AG04450 (cell line): ENCODE measurements at regions not wholly inside any gene's neighbourhood (a gene's known extent, or its start where the extent isn't known, plus 50 kb on each side); places are given as distances from the start of the nearest gene placed in this dataset.

Experiments used
- CTCF ChIA-PET: fragments of 300-600, 350-600 bp; formaldehyde crosslinking; extraction: SDS; loops from one replicate; lab custom pipeline; 2022; ENCODE audit warnings: antibody characterized with exemption, inconsistent platforms; lab: Charles Lee
- POLR2A ChIA-PET: fragments of 350-600 bp; formaldehyde crosslinking; extraction: SDS; loops from one replicate; lab custom pipeline; 2021; ENCODE audit warnings: antibody characterized with exemption, inconsistent platforms; lab: Yijun Ruan, JAX
- DNase-seq: peaks from one replicate; pipeline ENCODE4 v3.0.0-alpha.2; 2011; ENCODE audit warnings: low read depth, low spot score
- H3K27ac ChIP-seq: one replicate; pipeline ENCODE4 v1.5.1; 2012; ENCODE audit warnings: low read depth, low read length, control low read depth
- H3K27me3 ChIP-seq: one replicate; pipeline ENCODE4 v1.6.0; 2012; ENCODE audit warnings: low read length; ENCODE audit not compliant: control insufficient read depth, insufficient read depth
- H3K4me3 ChIP-seq: 2 replicates; pipeline ENCODE4 v1.5.1; 2011; ENCODE audit warnings: mild to moderate bottlenecking, low read depth, low read length, control low read depth
- H3K9me3 ChIP-seq: 2 replicates; pipeline ENCODE4 v1.5.1; 2012; ENCODE audit warnings: low read length; ENCODE audit not compliant: control insufficient read depth, insufficient read depth
- TF ChIP-seq, protein P1 (sequence below): IDR thresholded peaks from 2 replicates; pipeline ENCODE4 v1.5.1; 2011; ENCODE audit warnings: low read depth, low read length, control low read depth, inconsistent platforms

DNA sequence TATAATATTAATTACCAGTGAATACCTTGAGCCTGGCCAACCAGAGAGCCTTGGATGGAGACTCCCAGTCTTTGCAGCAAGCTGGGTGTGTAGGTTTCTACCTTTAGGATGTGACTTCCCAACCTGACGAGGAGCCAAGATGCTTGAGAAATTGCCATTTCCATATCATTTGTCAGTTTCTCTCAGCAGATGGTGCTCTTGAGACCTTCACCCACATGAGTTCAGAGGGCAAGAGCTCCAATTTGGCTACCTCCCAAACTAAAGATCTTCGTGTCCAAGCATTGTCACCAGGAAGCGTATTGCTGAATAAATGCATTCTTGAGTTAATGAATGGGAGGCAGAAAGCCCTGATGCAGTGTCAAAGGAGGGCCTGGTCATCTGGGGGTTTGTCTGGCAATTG is 106.4 kb upstream of the TBX5 start:
- POLR2A ChIA-PET: no interaction called here
- TF ChIP-seq, protein P1, sequence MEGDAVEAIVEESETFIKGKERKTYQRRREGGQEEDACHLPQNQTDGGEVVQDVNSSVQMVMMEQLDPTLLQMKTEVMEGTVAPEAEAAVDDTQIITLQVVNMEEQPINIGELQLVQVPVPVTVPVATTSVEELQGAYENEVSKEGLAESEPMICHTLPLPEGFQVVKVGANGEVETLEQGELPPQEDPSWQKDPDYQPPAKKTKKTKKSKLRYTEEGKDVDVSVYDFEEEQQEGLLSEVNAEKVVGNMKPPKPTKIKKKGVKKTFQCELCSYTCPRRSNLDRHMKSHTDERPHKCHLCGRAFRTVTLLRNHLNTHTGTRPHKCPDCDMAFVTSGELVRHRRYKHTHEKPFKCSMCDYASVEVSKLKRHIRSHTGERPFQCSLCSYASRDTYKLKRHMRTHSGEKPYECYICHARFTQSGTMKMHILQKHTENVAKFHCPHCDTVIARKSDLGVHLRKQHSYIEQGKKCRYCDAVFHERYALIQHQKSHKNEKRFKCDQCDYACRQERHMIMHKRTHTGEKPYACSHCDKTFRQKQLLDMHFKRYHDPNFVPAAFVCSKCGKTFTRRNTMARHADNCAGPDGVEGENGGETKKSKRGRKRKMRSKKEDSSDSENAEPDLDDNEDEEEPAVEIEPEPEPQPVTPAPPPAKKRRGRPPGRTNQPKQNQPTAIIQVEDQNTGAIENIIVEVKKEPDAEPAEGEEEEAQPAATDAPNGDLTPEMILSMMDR: no peak
- no peaks in the 10 kb centered on the region for H3K9me3 ChIP-seq
- no peak overlapping the region for H3K27ac ChIP-seq
- CTCF ChIA-PET: interaction anchor here (0.6 to 7.1 kb wide), 4 partner anchors 532 to 1406 kb away, joined by 3 to 176 read pairs (median 4); no protein-coding TSS in a partner anchor
- no peak overlapping the region for H3K4me3 ChIP-seq
- no peak for DNase-seq
- H3K27me3 ChIP-seq: peaks cover 4% of the 10 kb centered on the region

DNA sequence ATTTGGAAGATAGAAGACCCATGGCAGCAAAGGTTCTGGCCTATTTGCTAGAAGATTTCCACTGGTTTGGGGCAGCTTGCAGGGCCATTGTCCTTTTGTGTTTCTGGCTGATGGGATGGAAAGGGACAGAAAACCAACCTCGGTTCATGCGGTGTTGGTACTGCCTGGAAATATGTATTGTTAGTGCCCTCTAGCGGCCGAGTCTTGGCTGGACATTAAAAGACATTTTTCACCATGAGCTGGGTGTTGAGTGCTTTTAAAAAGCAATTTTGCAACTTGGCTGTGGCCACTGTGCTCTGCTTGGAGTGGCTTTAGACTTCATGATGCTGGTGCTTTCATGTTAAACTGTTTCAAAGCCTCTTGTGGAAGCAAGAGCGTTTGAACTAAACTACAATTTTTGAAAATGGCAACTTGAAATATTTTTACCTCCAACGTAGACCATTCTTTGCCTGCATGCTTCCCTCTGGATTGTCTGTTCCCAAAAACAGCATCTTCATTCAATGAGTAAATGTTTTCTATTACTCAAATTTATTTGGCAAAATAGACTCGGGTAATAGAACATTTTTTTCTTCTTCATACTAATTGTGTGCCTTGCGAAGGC is 102.7 kb upstream of the TBX5 start:
- Histone ChIP-seq H3K9me3 (no peaks in the 10 kb centered on the region), H3K4me3 (no peak overlapping the region), H3K27me3 (peaks cover 3% of the 10 kb centered on the region), H3K27ac (no peak overlapping the region)
- TF ChIP-seq, protein P1: peak; percentile 82
- DNase-seq: peak; percentile 59
- ChIA-PET POLR2A (no interaction called here), CTCF (interaction anchor here (0.6 to 7.1 kb wide), 67 partner anchors 8 to 1409 kb away, joined by 3 to 176 read pairs (median 4); partner anchors contain the start of gene RBM19)

DNA sequence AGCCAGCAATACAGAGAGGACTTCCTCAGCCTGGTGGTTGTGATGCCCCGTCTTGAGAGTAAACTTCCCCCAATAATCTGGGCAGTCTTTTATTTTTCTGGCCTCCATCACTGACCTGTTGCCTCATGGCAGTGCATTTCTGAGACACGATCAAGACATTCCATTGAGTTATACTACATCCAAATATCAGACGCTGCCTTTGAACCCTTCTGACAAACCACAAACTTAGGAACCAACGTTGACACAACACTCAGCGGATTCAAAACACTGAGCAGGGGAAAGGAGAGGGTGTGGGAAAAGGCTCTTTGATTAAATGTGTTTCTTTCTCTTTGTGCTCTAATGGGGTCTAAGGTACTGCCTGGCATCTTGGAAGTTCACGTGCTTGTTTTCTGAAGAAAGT is 100.7 kb upstream of the TBX5 start:
- H3K9me3 ChIP-seq: no peaks in the 10 kb centered on the region
- no peak overlapping the region for H3K4me3 ChIP-seq
- no peak for DNase-seq
- no peak overlapping the region for H3K27ac ChIP-seq
- H3K27me3 ChIP-seq: peaks cover 4% of the 10 kb centered on the region
- POLR2A ChIA-PET: no interaction called here
- CTCF ChIA-PET: interaction anchor here (1.7 to 7.1 kb wide), 5 partner anchors 9 to 1411 kb away, joined by 4 to 176 read pairs (median 23); no protein-coding TSS in a partner anchor
- TF ChIP-seq, protein P1: no peak

DNA sequence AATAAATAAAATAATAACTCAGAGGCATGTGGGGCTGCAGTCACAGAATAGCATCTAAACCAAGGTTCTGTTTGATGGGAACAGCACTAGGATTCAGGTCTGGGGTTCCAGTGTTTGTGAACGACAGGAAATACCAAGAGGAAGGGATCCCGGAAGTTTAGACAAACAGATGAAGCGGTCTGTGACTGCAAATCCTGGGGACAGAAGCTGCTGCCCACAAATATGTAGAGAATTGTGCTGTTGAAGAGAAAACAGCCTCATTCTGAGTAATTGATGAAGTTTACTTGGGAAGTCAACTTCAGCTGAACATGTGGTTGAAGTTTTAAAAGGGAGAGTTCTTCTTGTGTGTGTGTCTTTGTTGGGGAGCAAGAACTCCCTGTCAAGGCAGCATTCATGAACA is 98.4 kb upstream of the TBX5 start:
- TF ChIP-seq, protein P1: no peak
- Histone ChIP-seq H3K27me3 (peaks cover 9% of the 10 kb centered on the region), H3K9me3 (no peaks in the 10 kb centered on the region), H3K4me3 (no peak overlapping the region), H3K27ac (no peak overlapping the region)
- POLR2A ChIA-PET: no interaction called here
- CTCF ChIA-PET: no interaction called here
- DNase-seq: no peak

DNA sequence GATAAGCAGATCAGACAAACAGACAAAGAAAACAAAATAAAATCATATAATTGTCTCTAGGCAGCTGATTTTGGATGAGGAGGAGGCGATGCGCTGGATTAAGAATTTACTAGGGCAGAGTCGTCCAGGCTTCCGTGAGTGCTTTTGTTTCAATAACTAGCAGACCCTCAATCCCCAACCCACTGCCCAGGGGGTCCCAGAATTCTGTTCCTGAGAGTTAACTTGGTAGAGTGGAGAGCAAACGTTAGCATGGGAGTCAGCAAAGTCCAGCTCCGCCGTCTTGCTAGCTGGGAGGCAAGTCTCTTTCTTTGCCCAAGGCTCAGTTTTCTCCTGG is 95.5 kb upstream of the TBX5 start:
- DNase-seq: no peak
- Histone ChIP-seq H3K27ac (no peak overlapping the region), H3K4me3 (no peak overlapping the region), H3K27me3 (peaks cover 11% of the 10 kb centered on the region), H3K9me3 (no peaks in the 10 kb centered on the region)
- POLR2A ChIA-PET: no interaction called here
- CTCF ChIA-PET: interaction anchor here (3.1 kb wide), 1 partner anchor 521 kb away, joined by 12 read pairs; no protein-coding TSS in a partner anchor
- TF ChIP-seq, protein P1: no peak
